NCI-H1092 (cell line): ENCODE measurements at regions not wholly inside any gene's neighbourhood (a gene's known extent, or its start where the extent isn't known, plus 50 kb on each side); places are given as distances from the start of the nearest gene placed in this dataset.

Source experiments
- DNase-seq: peaks from one replicate; lab custom pipeline; 2025; lab: John Stamatoyannopoulos, UW

GRCh38 chr11:91243051-91243450 is 981.6 kb upstream of the FAT3 start:
- DNase-seq = no peak

- no peak for DNase-seq
These were observed 983.4 kb upstream of the FAT3 start for GRCh38 chr11:91241226-91241625.

- no peak for DNase-seq
These were observed 985.3 kb upstream of the FAT3 start for GRCh38 chr11:91239359-91239758.

GRCh38 chr11:91231226-91231625 is 993.4 kb upstream of the FAT3 start:
- no peak for DNase-seq

- no peak for DNase-seq
These were observed 994.0 kb upstream of the FAT3 start for GRCh38 chr11:91230647-91231046.

GRCh38 chr11:91222830-91223229 is 1000.0 kb upstream of the CHORDC1 start:
- no peak for DNase-seq

- no peak for DNase-seq
These were observed 997.8 kb upstream of the CHORDC1 start for GRCh38 chr11:91220476-91221202.

GRCh38 chr11:91219535-91219934 is 996.7 kb upstream of the CHORDC1 start:
- DNase-seq = no peak

GRCh38 chr11:91209751-91210150 is 986.9 kb upstream of the CHORDC1 start:
- DNase-seq = no peak

GRCh38 chr11:91209306-91209705 is 986.5 kb upstream of the CHORDC1 start:
- DNase-seq = no peak

GRCh38 chr11:91199866-91200265 is 977.0 kb upstream of the CHORDC1 start:
- no peak for DNase-seq

GRCh38 chr11:91194546-91194945 is 971.7 kb upstream of the CHORDC1 start:
- no peak for DNase-seq

- no peak for DNase-seq
These were observed 965.6 kb upstream of the CHORDC1 start for GRCh38 chr11:91188484-91188883.

GRCh38 chr11:91187314-91187713 is 964.5 kb upstream of the CHORDC1 start:
- no peak for DNase-seq

- DNase-seq = no peak
These were observed 955.5 kb upstream of the CHORDC1 start for GRCh38 chr11:91178366-91178765.

- DNase-seq = no peak
These were observed 951.9 kb upstream of the CHORDC1 start for GRCh38 chr11:91174734-91175133.

GRCh38 chr11:91174193-91174592 is 951.3 kb upstream of the CHORDC1 start:
- DNase-seq = no peak

GRCh38 chr11:91173701-91174100 is 950.9 kb upstream of the CHORDC1 start:
- DNase-seq = no peak

- DNase-seq = no peak
These were observed 947.9 kb upstream of the CHORDC1 start for GRCh38 chr11:91170711-91171110.

- no peak for DNase-seq
These were observed 941.6 kb upstream of the CHORDC1 start for GRCh38 chr11:91164452-91164822.

- no peak for DNase-seq
These were observed 941.0 kb upstream of the CHORDC1 start for GRCh38 chr11:91163619-91164451.

- no peak for DNase-seq
These were observed 937.8 kb upstream of the CHORDC1 start for GRCh38 chr11:91160661-91161060.

GRCh38 chr11:91158891-91159537 is 936.2 kb upstream of the CHORDC1 start:
- no peak for DNase-seq
